Heart left ventricle (tissue), 16 donors: ENCODE measurements at regions not wholly inside any gene's neighbourhood (a gene's known extent, or its start where the extent isn't known, plus 50 kb on each side); places are given as distances from the start of the nearest gene placed in this dataset.
"Not testable (repeated sequence)": the region's sequence is repeated elsewhere in the genome, so short reads cannot be mapped to it uniquely, and the experiment has no call there.

Experiments
- ATAC-seq, 4 donors: fragments of 200-7000 bp; cut with Tn5 transposase; one replicate each; pipeline ENCODE4 v1.9.1; 2020 to 2022; ENCODE audit warnings: moderate library complexity in 4 of 4, mild to moderate bottlenecking in 3 of 4, moderate number of reproducible peaks in 1 of 4
- DNase-seq, 5 donors: peaks; one replicate each; pipeline ENCODE4 v3.0.0-alpha.2; 2020
- H3K27ac ChIP-seq, 12 donors: fragments of 200-600 bp; sonication (generic) in 4 of 12; one replicate each; pipeline versions ENCODE4 v1.5.0 to v1.8.0; 2016 to 2022; ENCODE audit warnings: mild to moderate bottlenecking in 2 of 12
- H3K27me3 ChIP-seq, 9 donors: fragments of 200-600 bp; sonication (generic) in 2 of 9; one replicate each; pipeline versions ENCODE4 v1.5.1 to v1.8.0; 2016 to 2022; ENCODE audit warnings: mild to moderate bottlenecking in 3 of 9
- H3K36me3 ChIP-seq, 9 donors: fragments of 200-600 bp; sonication (generic) in 2 of 9; one replicate each; pipeline versions ENCODE4 v1.5.0 to v1.8.0; 2018 to 2022; ENCODE audit warnings: mild to moderate bottlenecking in 2 of 9
- H3K4me1 ChIP-seq, 12 donors: fragments of 200-600 bp; sonication (generic) in 4 of 12; one replicate each; pipeline versions ENCODE4 v1.5.0 to v1.8.0; 2016 to 2022; ENCODE audit warnings: mild to moderate bottlenecking in 3 of 12
- H3K4me3 ChIP-seq, 12 donors: fragments of 200-600 bp; sonication (generic) in 4 of 12; one replicate each; pipeline versions ENCODE4 v1.5.0 to v1.8.0; 2017 to 2022; ENCODE audit warnings: mild to moderate bottlenecking in 9 of 12, moderate library complexity in 4 of 12
- H3K9me3 ChIP-seq, 12 donors: fragments of 200-600 bp; sonication (generic) in 4 of 12; one replicate each; pipeline versions ENCODE4 v1.5.0 to v1.8.0; 2016 to 2022; ENCODE audit warnings: mild to moderate bottlenecking in 1 of 12
- CTCF ChIP-seq, 12 donors: fragments of 200-600 bp; sonication (generic) in 4 of 12; IDR thresholded peaks; one replicate each; pipeline versions ENCODE4 v1.5.0 to v1.8.0; 2018 to 2022; ENCODE audit warnings: antibody characterized with exemption in 12 of 12, mild to moderate bottlenecking in 5 of 12
- POLR2A ChIP-seq, 2 donors: fragments of 450-650 bp; IDR thresholded peaks; one replicate each; pipeline ENCODE4 v1.6.1; 2017; ENCODE audit warnings: antibody characterized with exemption in 2 of 2, mild to moderate bottlenecking in 2 of 2, moderate library complexity in 2 of 2
- WGBS, 4 donors: extraction: QIAGEN DNeasy Blood & Tissue Kit in 2 of 4; methylation state at CpG; one replicate each; pipeline versions ENCODE4 v1.1.5 to v1.1.7; 2013 to 2018; 5-methylcytosine and 5-hydroxymethylcytosine counted together
- intact Hi-C, 10 donors: fragments of 100-400 bp; cut with DNase I; formaldehyde crosslinking; loops; one replicate each; pipeline versions ENCODE4 v1.11.1 to v1.14.2; 2022
- donor health status: ischemic (EF 13 %, LVEDD 7.1; RV severe dilation, severe dysfunction).
- donor health status: healthy with polysubstance abuse.
- donor health status: DM: no; HTN: yes; CAD: no.
- donor health status: DM: no; HTN: no; CAD: no.
- donor health status: ischemic (EF 25% LVEDD 6.9; RV normal size, moderate dysfunction).
- donor health status: ischemic (EF 25% LVEDD 5.7; RV mildly dilated, moderate dysfunction).
- donor health status: healthy.
- donor health status: DM: yes; HTN: yes; CAD: no.
- donor health status: ischemic (EF 35%, LVEDD 5.7; RV mildly dilated, moderate dysfunction).
- donor health status: nonischemic (EF 11% LVEDD 7.7; RV severe dilation, severe dysfunction).
- donor health status: DM: yes; HTN: yes; CAD: no.
- donor health status: PGD.
- donor health status: ischemic (EF 29% LVEDD 5.4; RV normal size, mild dysfunction).
- donor health status: nonischemic (EF 23%, LVEDD 6.1; RV moderate dilation, normal function).

GRCh38 chr3:138890555-138891187, 55.9 kb upstream of the PIK3CB start:
- intact Hi-C loops = no loop called here
- ATAC-seq (peak in 2 of 4 donors; percentile 24 to 37), DNase-seq (no peak)
- Histone ChIP-seq H3K27ac (peak overlapping the region in 1 of 12 donors; percentile 77), H3K27me3 (no peaks in the 10 kb centered on the region), H3K9me3 (no peaks in the 10 kb centered on the region), H3K4me1 (peaks cover 0 to 24% (median 0%) of the 10 kb centered on the region in 12 donors), H3K36me3 (no peaks in the 10 kb centered on the region), H3K4me3 (no peak overlapping the region)
- no peak for TF ChIP-seq CTCF (IDR thresholded peaks at IDR 0.05)
- no peak for TF ChIP-seq POLR2A (IDR thresholded peaks at IDR 0.05)
- 86 to 92% (median 90%) methylated on average over 9 of the region's 9 CpGs for WGBS, 4 donors

- H3K4me1 ChIP-seq = peaks cover 0 to 24% (median 0%) of the 10 kb centered on the region in 12 donors
- no peak overlapping the region for H3K27ac ChIP-seq
- ATAC-seq (no peak), DNase-seq (no peak)
- TF ChIP-seq POLR2A (IDR thresholded peaks at IDR 0.05) (no peak), CTCF (IDR thresholded peaks at IDR 0.05) (no peak)
- no peak overlapping the region for H3K4me3 ChIP-seq
- H3K9me3 ChIP-seq = no peaks in the 10 kb centered on the region
- H3K27me3 ChIP-seq = no peaks in the 10 kb centered on the region
- 60 to 68% (median 63%) methylated on average over 3 of the region's 3 CpGs for WGBS, 4 donors
- intact Hi-C loops = no loop called here
- H3K36me3 ChIP-seq = no peaks in the 10 kb centered on the region
Measured at GRCh38 chr3:138889792-138890191, 55.1 kb upstream of the PIK3CB start.

- no peak for TF ChIP-seq POLR2A (IDR thresholded peaks at IDR 0.05)
- no peak for TF ChIP-seq CTCF (IDR thresholded peaks at IDR 0.05)
- ATAC-seq (no peak), DNase-seq (no peak)
- 81 to 88% (median 87%) methylated on average over 2 of the region's 2 CpGs for WGBS, 4 donors
- Histone ChIP-seq H3K4me3 (no peak overlapping the region), H3K9me3 (no peaks in the 10 kb centered on the region), H3K27ac (peak overlapping the region in 1 of 12 donors; percentile 19), H3K4me1 (peaks cover 0 to 24% (median 0%) of the 10 kb centered on the region in 12 donors), H3K36me3 (no peaks in the 10 kb centered on the region), H3K27me3 (no peaks in the 10 kb centered on the region)
- intact Hi-C loops = no loop called here
Measured at GRCh38 chr3:138888560-138888959, 53.8 kb upstream of the PIK3CB start.

GRCh38 chr3:138886096-138886495, 51.4 kb upstream of the PIK3CB start:
- H3K9me3 ChIP-seq, ATAC-seq, H3K36me3 ChIP-seq, H3K4me3 ChIP-seq, DNase-seq, intact Hi-C loops, H3K27ac ChIP-seq, H3K27me3 ChIP-seq: not testable (repeated sequence)
- peaks cover 0 to 17% (median 0%) of the 10 kb centered on the region in 12 donors for H3K4me1 ChIP-seq
- WGBS, 4 donors = 90 to 96% (median 93%) methylated on average over 5 of the region's 5 CpGs
